GM20431 (cell line): ENCODE measurements at regions not wholly inside any gene's neighbourhood (a gene's known extent, or its start where the extent isn't known, plus 50 kb on each side); places are given as distances from the start of the nearest gene placed in this dataset.

Source experiments
- in situ Hi-C: fragments of 300-500 bp; cut with MseI, MboI; formaldehyde crosslinking; loops from one replicate; pipeline ENCODE4 v1.15.0; 2020; ENCODE audit warnings: low sequenced_read_pairs; ENCODE audit not compliant: unreplicated experiment

GRCh38 chr22:48253573-48253972 lies 1491.1 kb downstream of the TBC1D22A start:
- in situ Hi-C loops = no loop called here

GRCh38 chr22:48253136-48253535 lies 1490.7 kb downstream of the TBC1D22A start:
- in situ Hi-C loops = no loop called here

GRCh38 chr22:48251629-48252028 lies 1489.2 kb downstream of the TBC1D22A start:
- in situ Hi-C loops = no loop called here

GRCh38 chr22:48250937-48251530 lies 1488.6 kb downstream of the TBC1D22A start:
- in situ Hi-C loops = no loop called here

- in situ Hi-C loops = no loop called here
Measured at GRCh38 chr22:48250286-48250895, 1487.9 kb downstream of the TBC1D22A start.

GRCh38 chr22:48249713-48250268 lies 1487.3 kb downstream of the TBC1D22A start:
- in situ Hi-C loops = no loop called here

- in situ Hi-C loops = no loop called here
Measured at GRCh38 chr22:48248901-48249455, 1486.5 kb downstream of the TBC1D22A start.

GRCh38 chr22:48247829-48248228 lies 1485.4 kb downstream of the TBC1D22A start:
- in situ Hi-C loops = no loop called here

- in situ Hi-C loops = no loop called here
Measured at GRCh38 chr22:48245196-48245485, 1482.7 kb downstream of the TBC1D22A start.

GRCh38 chr22:48244388-48245195 lies 1482.1 kb downstream of the TBC1D22A start:
- in situ Hi-C loops = no loop called here

GRCh38 chr22:48242461-48242864 lies 1480.0 kb downstream of the TBC1D22A start:
- in situ Hi-C loops = no loop called here

GRCh38 chr22:48241658-48242057 lies 1479.2 kb downstream of the TBC1D22A start:
- in situ Hi-C loops = no loop called here

GRCh38 chr22:48240935-48241230 lies 1478.4 kb downstream of the TBC1D22A start:
- in situ Hi-C loops = no loop called here

GRCh38 chr22:48240148-48240934 lies 1477.9 kb downstream of the TBC1D22A start:
- in situ Hi-C loops = no loop called here

- in situ Hi-C loops = no loop called here
Measured at GRCh38 chr22:48239461-48240147, 1477.2 kb downstream of the TBC1D22A start.

GRCh38 chr22:48238966-48239365 lies 1476.5 kb downstream of the TBC1D22A start:
- in situ Hi-C loops = no loop called here

- in situ Hi-C loops = no loop called here
Measured at GRCh38 chr22:48238284-48238915, 1476.0 kb downstream of the TBC1D22A start.

- in situ Hi-C loops = no loop called here
Measured at GRCh38 chr22:48237466-48238283, 1475.2 kb downstream of the TBC1D22A start.
